NCI-H128 (cell line): ENCODE measurements at regions not wholly inside any gene's neighbourhood (a gene's known extent, or its start where the extent isn't known, plus 50 kb on each side); places are given as distances from the start of the nearest gene placed in this dataset.
"Not testable (repeated sequence)": the region's sequence is repeated elsewhere in the genome, so short reads cannot be mapped to it uniquely, and the experiment has no call there.

Experiments
- DNase-seq: peaks from one replicate; lab custom pipeline; 2025; ENCODE audit not compliant: unreplicated experiment; lab: John Stamatoyannopoulos, UW

GRCh38 chr9:106779796-106780195 is 83.2 kb upstream of the ZNF462 start:
- DNase-seq: no peak

- DNase-seq: no peak
Measured at GRCh38 chr9:106783121-106783520, 79.8 kb upstream of the ZNF462 start.

- DNase-seq: no peak
Measured at GRCh38 chr9:106784076-106784475, 78.9 kb upstream of the ZNF462 start.

- no peak for DNase-seq
Measured at GRCh38 chr9:106785200-106785599, 77.8 kb upstream of the ZNF462 start.

- DNase-seq: not testable (repeated sequence)
Measured at GRCh38 chr9:106788021-106788420, 74.9 kb upstream of the ZNF462 start.

GRCh38 chr9:106795031-106795430 is 67.9 kb upstream of the ZNF462 start:
- no peak for DNase-seq

GRCh38 chr9:106796771-106797170 is 66.2 kb upstream of the ZNF462 start:
- no peak for DNase-seq

GRCh38 chr9:106797299-106797698 is 65.7 kb upstream of the ZNF462 start:
- DNase-seq: no peak

GRCh38 chr9:106798016-106798799 is 64.8 kb upstream of the ZNF462 start:
- no peak for DNase-seq

- no peak for DNase-seq
Measured at GRCh38 chr9:106799152-106799551, 63.8 kb upstream of the ZNF462 start.

- no peak for DNase-seq
Measured at GRCh38 chr9:106800701-106801270, 62.2 kb upstream of the ZNF462 start.

- no peak for DNase-seq
Measured at GRCh38 chr9:106801816-106802215, 61.1 kb upstream of the ZNF462 start.
